ENCODE measurements at regions not wholly inside any gene's neighbourhood (a gene's known extent, or its start where the extent isn't known, plus 50 kb on each side); places are given as distances from the start of the nearest gene placed in this dataset.

DNA sequence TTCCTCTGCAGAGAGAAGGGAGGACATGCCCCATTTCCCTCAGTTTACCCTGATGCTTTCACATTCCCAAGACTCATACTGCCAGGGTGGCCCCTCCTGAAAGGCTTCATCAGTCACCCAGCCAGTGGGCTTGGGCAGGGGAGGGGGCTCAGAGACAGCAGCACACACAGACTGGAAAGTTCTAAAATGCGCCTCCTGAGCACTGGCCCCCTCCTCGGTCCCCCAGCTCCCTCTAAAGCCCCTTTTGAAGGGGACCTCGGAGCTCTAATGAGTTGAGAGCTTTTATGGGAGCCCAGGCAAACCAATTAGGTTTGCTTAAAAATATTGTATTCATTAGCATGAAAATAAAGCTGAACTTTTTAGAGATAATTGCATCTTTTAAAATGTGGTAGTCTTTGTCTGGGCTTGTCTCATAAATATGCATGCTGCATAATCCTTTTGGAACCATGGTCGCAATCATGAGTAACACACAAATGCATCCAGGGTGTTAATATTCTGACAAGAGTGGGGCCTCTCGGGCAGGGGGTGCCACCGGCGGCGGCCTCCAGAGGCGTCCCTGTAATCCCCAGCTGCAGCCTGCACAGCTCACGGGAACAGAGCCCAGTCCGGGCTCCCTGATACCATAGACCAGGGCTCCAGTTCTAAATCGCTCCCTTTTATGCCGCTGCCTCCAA, 78.5 kb downstream of the RPLP1 start:
- DNase-seq: no peak

DNA sequence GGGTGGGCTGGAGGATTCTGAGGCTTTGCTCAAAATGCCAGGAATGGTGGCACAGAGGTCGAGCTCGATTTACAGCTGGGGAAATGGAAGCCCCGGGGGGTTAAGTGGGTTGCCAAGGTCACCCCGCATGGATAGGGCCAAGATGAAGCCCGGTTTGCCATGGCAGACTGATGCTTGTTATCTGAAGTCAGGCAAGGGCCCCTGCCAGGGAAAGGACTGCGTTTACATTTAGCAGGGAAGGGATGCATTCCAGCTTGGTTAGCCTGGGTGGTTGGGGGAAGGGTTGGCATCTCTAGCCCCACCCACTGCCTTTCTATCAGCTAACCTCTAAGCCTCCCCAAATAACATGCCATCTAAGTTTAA, 79.0 kb downstream of the RPLP1 start:
- DNase-seq: no peak

DNA sequence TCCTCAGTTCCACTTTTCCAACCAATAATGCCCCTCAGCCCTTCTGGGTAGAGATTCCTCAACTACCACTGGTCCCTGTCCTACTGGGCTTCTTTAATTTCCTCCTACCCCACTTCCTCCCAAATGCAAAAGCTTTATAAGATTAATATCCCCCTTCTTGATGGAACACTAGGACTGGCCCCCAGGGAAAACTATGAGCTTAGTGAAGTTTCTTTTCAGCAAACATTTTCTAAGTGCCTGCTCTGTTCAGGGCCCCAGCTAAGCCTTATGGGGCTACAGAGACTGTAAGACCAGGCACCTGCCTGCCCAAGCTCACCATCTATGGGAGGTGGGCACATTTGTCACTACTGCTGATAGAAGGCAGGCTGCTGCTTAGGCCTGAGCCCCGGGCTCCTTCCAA, 79.4 kb downstream of the RPLP1 start:
- no peak for DNase-seq

DNA sequence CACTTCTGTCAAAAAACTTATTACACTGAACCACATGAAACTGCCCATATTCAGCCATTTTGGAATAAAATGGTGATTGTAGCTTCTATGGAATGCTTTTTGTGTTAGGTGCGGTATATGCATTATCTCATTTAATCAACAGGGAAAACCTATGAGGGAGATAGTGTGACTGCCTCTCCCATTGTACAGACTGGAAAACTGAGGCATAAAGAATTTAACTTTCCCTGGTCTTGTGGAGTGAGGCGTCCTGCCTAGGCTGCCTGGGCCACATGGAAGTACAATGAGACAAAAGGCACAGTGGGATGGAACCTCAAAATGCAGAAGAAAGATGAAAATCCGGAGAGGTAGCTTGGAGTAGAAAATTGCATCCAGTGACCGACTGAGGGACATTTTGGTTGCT, 80.2 kb downstream of the RPLP1 start:
- DNase-seq: no peak

DNA sequence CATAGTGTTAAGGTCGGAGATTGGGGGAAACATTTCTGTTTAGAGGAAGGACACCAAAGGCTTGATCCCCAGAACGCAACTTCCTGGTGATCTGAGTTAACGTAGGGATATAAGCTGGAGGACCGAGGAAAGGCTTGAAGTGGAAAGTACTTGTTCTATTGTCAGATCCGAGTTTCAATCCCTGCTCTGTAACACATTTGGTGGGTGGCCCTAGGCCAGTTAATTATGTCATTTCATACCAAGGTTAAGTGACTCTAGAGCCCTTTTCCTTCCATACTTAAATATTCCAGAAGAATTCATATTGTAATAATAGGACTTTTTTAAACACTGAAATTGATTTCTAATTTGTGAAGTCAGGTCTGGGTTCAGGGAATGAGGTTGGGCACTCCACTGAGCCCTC, 80.9 kb downstream of the RPLP1 start:
- no peak for DNase-seq

DNA sequence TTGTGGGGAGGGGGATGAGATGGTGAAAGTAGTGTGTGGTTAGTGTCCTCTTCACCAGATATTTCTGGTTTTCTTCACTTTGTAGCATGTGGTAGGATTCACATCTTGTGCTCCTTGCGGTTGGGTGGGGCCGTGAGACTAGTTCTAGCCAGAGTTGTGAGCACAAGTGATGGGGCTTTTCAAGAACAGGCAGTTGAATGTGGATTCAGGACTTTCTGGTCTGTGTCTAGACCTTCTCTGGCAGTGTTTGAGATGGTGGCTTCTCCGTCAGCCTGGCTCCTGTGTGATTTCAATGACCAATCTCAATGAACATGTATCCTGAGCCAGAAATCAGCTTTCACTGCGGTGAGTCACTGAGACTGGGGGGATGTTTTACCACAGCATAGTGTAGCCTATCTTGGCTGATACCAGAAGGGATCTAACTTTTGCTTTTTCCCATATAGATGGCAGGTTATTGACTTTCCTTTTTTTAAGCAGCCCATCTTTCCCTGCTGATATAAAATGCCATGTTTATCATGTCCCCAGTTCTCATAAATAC, 82.6 kb downstream of the RPLP1 start:
- DNase-seq: no peak

DNA sequence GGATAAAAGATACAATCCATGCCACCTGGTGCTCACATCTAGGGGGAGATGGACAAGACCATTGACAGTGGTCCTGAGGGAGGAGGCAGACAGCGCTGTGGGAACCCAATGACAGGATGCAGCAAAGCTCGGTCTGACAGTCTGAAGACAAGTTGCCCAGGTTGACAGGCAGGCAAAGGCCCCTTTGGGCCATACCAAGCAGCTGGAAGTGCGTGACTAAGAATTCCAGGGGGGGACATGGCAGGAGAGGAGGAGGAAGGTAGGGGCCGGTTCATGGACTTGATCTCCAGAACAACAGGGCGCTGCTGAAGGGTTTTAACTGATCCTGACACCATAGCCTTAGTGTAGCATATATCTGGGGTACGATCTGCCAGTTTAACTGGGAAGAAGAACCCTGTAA, 83.4 kb downstream of the RPLP1 start:
- DNase-seq: no peak

DNA sequence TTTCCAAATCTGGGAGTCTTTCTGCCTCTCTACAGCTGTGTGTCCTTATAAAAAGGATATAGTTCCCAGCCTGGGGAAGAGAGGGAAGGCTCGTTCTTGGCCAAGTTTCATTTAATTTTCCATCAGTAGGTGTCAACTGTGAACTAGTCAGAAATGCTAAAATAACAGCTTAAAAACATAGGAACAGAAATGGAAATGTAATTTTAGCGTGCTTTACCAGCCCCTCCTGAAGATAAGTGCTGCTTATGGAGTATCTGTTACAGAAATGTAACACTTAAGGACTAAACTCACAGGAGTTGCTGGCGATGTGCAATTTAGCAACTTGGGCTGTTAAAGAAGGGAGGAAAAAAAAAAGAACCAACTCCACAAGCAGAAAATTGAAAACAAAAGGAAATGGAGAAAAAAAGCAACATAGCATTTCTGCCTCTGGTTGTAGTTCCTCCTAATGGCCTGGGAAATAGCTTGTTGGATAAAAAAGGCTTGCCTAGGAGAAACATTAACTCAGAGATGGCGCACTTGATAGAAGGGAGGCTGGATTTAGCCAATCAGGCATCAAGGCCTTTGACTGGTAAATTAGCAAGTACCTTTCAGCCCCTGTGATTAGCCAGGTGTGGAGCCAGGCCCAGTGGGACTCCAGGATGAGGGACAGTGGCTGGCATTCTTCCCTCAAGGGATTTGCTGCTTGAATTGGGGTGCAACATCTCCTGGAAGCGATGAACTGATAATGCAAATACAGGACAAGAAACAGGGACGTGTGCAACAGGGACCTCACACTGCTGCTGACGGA, 84.3 kb downstream of the RPLP1 start:
- DNase-seq: no peak

DNA sequence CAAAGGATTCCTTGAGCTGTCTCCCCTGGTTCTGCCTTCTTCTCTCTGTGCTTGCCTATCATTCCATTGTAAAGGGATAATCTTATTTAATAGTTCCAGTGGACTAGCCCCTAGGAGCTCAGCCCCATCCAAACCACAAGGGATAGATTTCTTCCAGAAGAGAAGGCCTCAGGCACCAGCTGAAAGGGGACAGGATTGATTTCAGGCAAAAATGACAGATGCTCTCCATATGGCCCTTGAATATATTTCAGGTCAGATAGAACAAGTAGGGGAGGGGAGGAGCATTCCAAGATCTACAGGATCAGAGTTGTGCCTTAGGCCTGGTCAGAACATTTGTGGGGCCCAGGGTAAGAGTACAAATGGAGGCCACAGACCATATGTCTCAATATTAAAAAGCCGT, 85.3 kb downstream of the RPLP1 start:
- no peak for DNase-seq

DNA sequence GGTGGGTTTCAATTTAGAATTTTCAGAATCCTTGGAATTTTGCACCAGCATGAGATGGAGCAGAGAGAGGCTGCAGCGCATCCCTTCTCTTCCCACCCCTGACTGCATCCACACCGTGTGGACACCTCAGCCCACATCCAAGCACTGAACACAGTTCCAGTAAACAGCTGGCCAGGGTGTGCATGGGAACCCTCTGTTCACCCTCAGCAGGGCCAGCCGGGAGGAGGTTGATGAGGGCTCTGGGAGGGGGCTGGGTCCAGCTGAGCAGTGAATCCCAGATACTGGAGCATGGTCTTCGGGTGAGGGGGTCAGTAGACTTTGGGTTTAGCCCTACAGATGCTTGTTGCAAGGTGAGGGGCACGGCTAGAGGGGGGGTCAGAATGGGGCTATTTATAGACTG, 85.8 kb downstream of the RPLP1 start:
- DNase-seq: no peak

DNA sequence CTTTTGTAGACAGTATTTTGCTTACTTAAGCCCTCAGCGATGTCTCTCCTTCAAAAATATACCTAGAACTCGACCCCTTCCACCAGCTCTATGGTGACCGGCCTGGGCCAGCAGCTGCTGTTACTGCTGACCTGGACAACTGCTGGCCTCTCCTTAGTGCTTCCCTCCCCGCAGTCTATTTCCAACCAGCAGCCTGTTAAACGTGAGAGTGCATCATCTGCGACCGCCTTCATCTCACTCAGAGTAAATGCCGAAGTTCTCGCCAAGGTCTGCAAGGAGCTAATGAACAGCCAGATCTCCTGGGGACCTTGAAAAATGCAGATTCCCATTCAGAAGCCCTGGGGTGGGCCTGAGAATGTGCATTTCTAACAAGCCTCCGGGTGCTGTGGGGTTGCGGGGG, 86.7 kb downstream of the RPLP1 start:
- no peak for DNase-seq

DNA sequence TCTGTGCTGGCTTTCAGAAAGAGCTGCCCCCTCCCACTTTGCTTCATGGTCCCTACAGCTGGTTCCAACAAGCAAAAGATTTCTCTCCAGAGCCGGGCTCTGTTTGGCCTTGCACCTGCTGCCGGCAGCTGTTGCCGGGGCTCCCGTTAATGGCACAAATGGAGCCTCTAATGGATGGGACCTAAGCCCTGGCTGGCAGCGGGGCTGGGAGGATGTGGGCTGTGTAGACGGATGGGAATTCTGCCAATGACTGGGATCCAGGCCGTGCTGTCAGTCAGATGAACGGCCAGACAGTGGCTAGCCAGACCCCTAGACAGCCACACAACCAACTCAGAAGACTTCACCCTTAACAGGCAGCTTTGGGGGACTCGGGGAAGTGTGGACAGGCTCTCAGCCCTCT, 88.0 kb downstream of the RPLP1 start:
- no peak for DNase-seq

DNA sequence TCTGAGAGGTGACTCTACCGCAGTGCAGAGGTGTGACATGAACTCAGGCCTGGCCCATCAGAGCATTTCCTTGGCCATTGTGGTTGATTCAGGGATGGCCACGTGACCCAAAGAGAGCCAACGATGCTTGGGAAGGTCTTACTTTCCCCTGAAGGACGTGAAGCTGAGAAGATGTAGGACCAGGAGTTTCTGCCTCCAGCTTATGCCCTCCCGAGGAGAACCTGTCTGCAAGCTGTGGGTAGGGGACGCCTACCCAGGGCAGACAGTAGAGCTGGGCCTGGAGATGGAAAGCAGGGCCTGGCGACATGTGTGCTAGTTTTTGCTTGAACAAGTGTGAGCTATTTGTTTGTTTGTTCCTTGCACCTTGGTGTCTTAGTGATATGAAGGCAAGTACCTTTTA, 89.4 kb downstream of the RPLP1 start:
- DNase-seq: no peak

DNA sequence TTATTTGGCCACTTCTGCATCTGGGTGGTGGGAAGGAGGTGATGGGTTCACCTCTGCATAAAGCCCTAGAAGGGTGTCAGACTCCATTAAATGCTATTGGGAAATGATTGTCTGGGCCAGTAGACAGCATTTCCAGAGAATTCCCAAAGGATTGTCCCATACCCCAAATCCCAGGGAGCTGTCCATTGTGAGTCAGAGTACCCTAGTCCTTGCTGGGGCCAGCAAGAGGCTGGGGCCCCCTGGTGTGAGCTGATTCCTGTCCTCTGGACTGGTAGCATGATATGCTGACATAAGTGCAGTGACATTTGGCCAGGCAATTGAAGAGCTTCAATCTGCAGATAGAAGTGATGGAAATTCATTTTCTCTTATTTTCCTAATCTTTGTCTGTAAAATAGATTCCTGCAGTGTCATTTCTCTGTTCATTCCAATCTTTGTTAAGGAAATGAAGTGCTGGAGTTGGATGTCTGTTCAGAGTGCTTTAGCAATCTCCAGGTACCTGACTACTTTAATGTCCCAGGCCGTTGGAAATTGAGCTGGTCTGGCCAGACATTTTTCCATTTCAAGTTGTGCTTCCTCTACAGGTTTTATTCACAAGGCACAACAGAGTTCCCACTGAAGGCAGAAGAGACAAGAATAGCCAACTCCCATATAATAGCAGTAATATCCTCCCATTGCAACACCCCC, 91.2 kb downstream of the RPLP1 start:
- no peak for DNase-seq

DNA sequence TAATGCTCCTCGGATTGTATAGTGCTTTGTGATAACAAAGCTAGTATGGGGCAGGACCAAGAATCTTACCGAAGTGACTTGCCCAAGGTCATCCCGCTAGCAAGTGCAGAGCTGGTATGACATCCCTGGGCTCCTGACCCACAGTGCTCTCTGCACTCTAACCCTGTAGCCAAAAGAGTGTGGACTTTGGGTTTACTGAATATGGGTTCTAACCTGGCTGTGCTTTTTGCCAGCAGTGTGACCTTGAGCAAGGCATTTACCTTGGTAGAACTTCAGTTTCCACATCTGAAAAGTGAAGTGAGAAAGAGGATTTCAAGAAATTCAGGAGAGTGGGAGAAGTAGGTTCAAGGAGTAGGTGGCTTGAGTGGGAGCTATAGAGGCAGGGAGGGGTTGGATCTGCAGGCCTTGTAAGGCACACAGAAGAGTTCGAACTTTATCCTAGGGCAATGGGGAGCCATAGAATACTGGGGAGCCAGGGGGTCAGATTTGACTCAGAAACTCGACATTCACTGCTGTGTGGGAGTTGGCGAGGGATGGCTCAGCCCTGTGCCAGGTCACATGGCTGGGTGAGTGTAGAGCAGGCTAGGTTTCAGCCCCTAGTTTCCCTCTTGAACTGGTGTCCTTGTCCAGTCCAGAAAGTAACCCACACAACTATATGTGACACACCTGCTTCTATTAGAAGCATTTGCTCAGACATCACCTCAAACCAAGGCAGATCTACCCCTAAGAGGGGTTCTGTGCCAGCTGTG, 91.9 kb downstream of the RPLP1 start:
- DNase-seq: no peak

DNA sequence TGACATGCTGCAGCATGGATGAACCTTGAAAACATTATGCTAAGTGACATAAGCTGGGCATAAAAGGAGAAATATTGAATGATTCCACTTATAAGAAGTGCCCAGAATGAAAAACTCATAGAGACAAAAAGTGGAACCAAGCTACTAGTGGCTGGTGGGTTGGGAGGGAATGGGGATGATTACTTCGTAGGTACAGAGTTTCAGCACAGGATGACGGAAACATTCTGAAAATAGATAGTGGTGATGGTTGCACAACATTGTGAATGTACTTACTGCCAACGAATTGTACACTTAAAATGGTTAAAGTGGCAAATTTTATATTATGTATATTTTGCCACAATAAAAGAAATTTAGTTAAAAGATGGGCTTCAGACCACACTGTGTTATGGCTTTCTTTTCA, 93.6 kb downstream of the RPLP1 start:
- no peak for DNase-seq

DNA sequence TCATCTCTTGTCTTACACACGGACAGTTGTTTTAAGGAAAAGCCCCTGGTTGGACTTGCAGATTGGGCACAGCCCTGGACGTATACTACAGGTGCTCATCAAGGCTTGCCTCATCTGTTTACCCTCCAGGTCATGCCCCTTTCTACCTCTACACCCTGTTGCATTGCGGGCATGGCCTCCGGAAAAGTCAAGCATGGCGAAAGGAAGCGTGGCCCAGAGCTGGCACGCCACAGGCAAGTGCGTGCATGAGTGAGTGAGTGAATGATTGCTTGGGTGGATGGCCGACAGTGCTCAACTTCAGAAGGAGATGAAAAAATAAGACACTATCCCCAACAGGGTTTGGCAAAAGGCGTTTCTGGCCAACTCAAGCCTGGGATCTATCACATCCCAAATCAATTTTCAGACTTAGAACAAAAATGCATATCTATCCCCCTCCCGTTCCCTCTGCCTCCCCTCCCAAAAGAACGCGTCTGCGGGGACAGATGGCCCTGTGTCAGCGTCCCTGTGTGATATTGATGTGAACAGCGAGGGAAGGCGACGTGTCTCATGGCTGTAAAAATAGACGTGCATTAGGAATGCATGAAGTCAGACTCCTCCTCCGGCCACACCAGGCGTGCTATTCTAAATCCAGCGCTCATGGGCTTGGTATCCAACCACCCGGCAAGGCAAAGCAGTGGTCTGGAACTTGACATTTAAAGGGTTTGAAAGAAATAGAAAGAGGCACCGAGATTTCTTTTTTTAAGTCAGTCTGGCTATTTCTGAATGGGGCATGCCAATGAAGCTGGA, 96.0 kb downstream of the RPLP1 start:
- no peak for DNase-seq

DNA sequence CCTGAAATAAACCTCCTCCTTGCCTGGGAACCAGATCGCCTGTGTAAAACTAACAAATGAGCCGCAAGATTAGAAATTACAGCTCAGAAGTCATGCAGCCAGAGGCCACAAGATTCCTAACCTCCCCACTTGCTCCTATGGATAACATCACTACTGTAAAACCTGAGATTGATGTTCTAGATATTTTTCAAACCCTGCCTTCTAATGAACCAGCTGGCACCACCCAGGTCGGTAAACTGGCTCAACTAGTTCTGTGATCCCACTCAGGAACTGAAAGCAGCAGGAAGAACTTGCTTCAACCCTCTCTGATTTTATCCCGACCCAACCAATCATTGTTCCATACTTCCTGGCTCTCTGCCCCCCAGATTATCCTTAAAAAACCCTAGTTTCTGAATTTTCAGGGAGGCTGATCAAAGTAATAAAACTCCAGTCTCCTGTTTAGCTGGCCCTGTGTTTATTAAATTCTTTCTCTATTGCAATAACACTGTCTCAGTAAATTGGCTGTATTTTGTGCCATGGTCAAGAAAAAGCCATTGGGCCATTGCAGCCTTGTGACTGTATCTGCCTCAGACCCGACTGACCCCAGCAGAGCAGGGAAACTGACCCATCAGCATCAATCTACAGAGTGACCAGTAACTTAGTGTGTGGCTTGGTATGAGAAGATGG, 98.9 kb downstream of the RPLP1 start:
- no peak for DNase-seq

DNA sequence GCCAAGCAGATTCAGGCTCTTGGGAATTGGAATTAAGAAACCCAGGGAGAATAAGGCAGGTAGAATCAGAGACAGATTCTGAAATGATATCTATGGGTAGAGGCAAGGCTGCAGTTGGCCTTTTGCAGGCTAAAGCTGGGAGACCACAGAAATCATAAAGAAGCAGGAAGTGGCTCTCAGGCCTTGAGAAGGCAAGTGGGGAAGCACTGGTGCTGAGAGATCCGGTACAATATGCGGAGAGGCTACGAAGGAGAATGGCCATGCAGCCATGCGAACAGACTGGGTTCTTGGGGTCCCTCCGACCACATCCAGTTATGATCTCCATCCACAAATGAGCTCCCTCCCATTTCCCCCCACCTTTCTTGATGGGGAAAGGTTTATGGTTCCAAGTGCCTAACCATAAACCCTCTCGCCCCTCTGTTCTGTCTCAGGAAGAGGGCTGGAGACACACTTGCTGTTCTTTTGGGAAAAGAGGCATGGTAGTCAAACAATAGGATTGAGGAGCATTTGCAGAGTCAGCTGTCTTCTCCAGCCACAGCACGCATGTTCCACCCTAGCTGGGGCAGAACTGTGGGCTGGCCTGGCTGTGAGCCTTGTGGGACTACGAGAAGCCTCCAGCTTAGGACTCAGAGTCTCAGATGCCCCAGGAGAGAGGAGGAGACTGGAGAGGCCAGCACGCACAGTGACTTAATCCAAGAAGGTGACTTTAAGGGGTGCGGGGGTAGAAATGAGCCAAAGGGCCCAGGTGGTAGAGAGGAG, 99.6 kb downstream of the RPLP1 start:
- DNase-seq: no peak

DNA sequence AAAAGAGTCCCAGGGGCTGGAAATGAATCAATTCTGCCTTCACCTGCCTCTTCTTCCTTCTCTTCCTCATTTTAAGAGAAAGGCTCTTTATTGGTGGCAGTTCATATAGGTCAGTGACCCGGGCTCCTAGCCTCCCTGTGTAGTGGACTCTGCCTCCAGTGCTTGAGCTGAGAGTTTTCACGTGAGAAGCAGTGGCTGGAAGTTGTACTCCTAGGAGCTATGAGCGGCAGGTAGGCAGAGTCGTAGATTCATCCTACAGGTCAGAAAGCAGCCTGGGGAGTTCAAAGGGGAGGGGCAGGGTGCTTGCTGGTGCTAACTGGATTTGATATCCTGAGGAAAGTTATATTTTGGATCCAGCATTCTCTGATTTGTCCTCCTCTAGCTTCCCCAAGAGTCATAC, 101.1 kb downstream of the RPLP1 start:
- no peak for DNase-seq
